GM21528 (cell line): ENCODE measurements at regions not wholly inside any gene's neighbourhood (a gene's known extent, or its start where the extent isn't known, plus 50 kb on each side); places are given as distances from the start of the nearest gene placed in this dataset.

Source experiments
- ATAC-seq: cut with Tn5 transposase; IDR thresholded peaks from one replicate; pipeline ENCODE4 v1.9.1; 2021; ENCODE audit warnings: mild to moderate bottlenecking, moderate library complexity; ENCODE audit not compliant: unreplicated experiment, low FRiP score

GRCh38 chr22:48100685-48101417, 1338.4 kb downstream of the TBC1D22A start:
- no peak for ATAC-seq

- ATAC-seq, result no peak
These were observed 1337.2 kb downstream of the TBC1D22A start for GRCh38 chr22:48099671-48100070.

- ATAC-seq, result no peak
These were observed 1336.8 kb downstream of the TBC1D22A start for GRCh38 chr22:48099251-48099650.

- ATAC-seq, result no peak
These were observed 1336.4 kb downstream of the TBC1D22A start for GRCh38 chr22:48098921-48099245.

GRCh38 chr22:48098243-48098920, 1335.9 kb downstream of the TBC1D22A start:
- peak; percentile 67 for ATAC-seq

GRCh38 chr22:48097723-48098122, 1335.3 kb downstream of the TBC1D22A start:
- ATAC-seq, result peak; percentile 34

GRCh38 chr22:48096851-48097665, 1334.6 kb downstream of the TBC1D22A start:
- ATAC-seq, result no peak

GRCh38 chr22:48096411-48096810, 1334.0 kb downstream of the TBC1D22A start:
- no peak for ATAC-seq

- no peak for ATAC-seq
These were observed 1331.5 kb downstream of the TBC1D22A start for GRCh38 chr22:48093981-48094380.

- no peak for ATAC-seq
These were observed 1330.4 kb downstream of the TBC1D22A start for GRCh38 chr22:48092866-48093265.

GRCh38 chr22:48091656-48092223, 1329.3 kb downstream of the TBC1D22A start:
- no peak for ATAC-seq

- ATAC-seq, result no peak
These were observed 1328.7 kb downstream of the TBC1D22A start for GRCh38 chr22:48091060-48091650.

- no peak for ATAC-seq
These were observed 1327.9 kb downstream of the TBC1D22A start for GRCh38 chr22:48090332-48090672.

GRCh38 chr22:48089601-48090331, 1327.3 kb downstream of the TBC1D22A start:
- ATAC-seq, result no peak

- ATAC-seq, result no peak
These were observed 1326.6 kb downstream of the TBC1D22A start for GRCh38 chr22:48088926-48089536.

- ATAC-seq, result no peak
These were observed 1325.8 kb downstream of the TBC1D22A start for GRCh38 chr22:48088251-48088650.

- no peak for ATAC-seq
These were observed 1323.6 kb downstream of the TBC1D22A start for GRCh38 chr22:48085901-48086645.

- no peak for ATAC-seq
These were observed 1322.2 kb downstream of the TBC1D22A start for GRCh38 chr22:48084729-48085050.
